Activated CD8-positive, alpha-beta T cell treated with anti-CD3 and anti-CD28 coated beads for 36 hours (primary cell): ENCODE measurements at regions not wholly inside any gene's neighbourhood (a gene's known extent, or its start where the extent isn't known, plus 50 kb on each side); places are given as distances from the start of the nearest gene placed in this dataset.

ENCODE experiments used
- ATAC-seq: fragments of 200-7000 bp; cut with Tn5 transposase; one replicate; pipeline ENCODE4 v1.10.0; 2021; ENCODE audit warnings: mild to moderate bottlenecking, moderate library complexity
- CTCF ChIA-PET: fragments of 350-600 bp; sonication (Branson Sonifier 250); formaldehyde crosslinking; loops from one replicate; lab custom pipeline; 2021; ENCODE audit warnings: antibody characterized with exemption; lab: Charles Lee
- POLR2A ChIA-PET: fragments of 350-600 bp; sonication (Branson Sonifier 250); formaldehyde crosslinking; loops from one replicate; lab custom pipeline; 2021; ENCODE audit warnings: antibody characterized with exemption; lab: Charles Lee
- DNase-seq: peaks from one replicate; pipeline ENCODE4 v3.0.0-alpha.2; 2020
- H3K27ac Mint-ChIP-seq: one replicate; pipeline ENCODE4 v1.8.0; 2021; ENCODE audit warnings: mild to moderate bottlenecking, mixed read lengths
- H3K27me3 Mint-ChIP-seq: one replicate; pipeline ENCODE4 v1.8.0; 2021; ENCODE audit warnings: mixed read lengths
- H3K36me3 Mint-ChIP-seq: one replicate; pipeline ENCODE4 v1.8.0; 2021; ENCODE audit warnings: low read depth, mixed read lengths
- H3K4me1 Mint-ChIP-seq: one replicate; pipeline ENCODE4 v1.8.0; 2021; ENCODE audit warnings: low read depth, mixed read lengths
- H3K4me3 Mint-ChIP-seq: one replicate; pipeline ENCODE4 v1.8.0; 2021; ENCODE audit warnings: mild to moderate bottlenecking, moderate library complexity, mixed read lengths
- H3K9me3 Mint-ChIP-seq: one replicate; pipeline ENCODE4 v1.8.0; 2021; ENCODE audit warnings: mixed read lengths
- CTCF ChIP-seq: fragments of 200-600 bp; IDR thresholded peaks from one replicate; pipeline ENCODE4 v1.8.0; 2022; ENCODE audit warnings: antibody characterized with exemption, mild to moderate bottlenecking
- intact Hi-C: fragments of 100-400 bp; cut with micrococcal nuclease; formaldehyde crosslinking; loops from one replicate; pipeline ENCODE4 v1.10.0; 2022

GRCh38 chr12:82277582-82277981, 80.6 kb downstream of the CCDC59 start:
- POLR2A ChIA-PET, result no interaction called here
- ATAC-seq (no peak), DNase-seq (no peak)
- no peak overlapping the region for H3K27ac Mint-ChIP-seq
- peaks cover 2% of the 10 kb centered on the region for H3K9me3 Mint-ChIP-seq
- no peak overlapping the region for H3K4me3 Mint-ChIP-seq
- no peak for TF ChIP-seq CTCF
- H3K27me3 Mint-ChIP-seq, result no peaks in the 10 kb centered on the region
- no peaks in the 10 kb centered on the region for H3K36me3 Mint-ChIP-seq
- CTCF ChIA-PET, result interaction anchor here (0.6 kb wide), 1 partner anchor 63 kb away, joined by 3 read pairs; no protein-coding TSS in a partner anchor
- H3K4me1 Mint-ChIP-seq, result no peaks in the 10 kb centered on the region
- intact Hi-C loops, result no loop called here

GRCh38 chr12:82242729-82243128, 115.5 kb downstream of the CCDC59 start:
- no peak for ATAC-seq
- no peak for DNase-seq
- Mint-ChIP-seq H3K4me3 (no peak overlapping the region), H3K36me3 (no peaks in the 10 kb centered on the region), H3K27ac (no peak overlapping the region), H3K27me3 (no peaks in the 10 kb centered on the region), H3K9me3 (no peaks in the 10 kb centered on the region), H3K4me1 (no peaks in the 10 kb centered on the region)
- ChIA-PET CTCF (interaction anchor here (0.9 kb wide), 1 partner anchor 71 kb away, joined by 3 read pairs; no protein-coding TSS in a partner anchor), POLR2A (no interaction called here)
- no peak for TF ChIP-seq CTCF
- intact Hi-C loops, result no loop called here

- ATAC-seq, result no peak
- Mint-ChIP-seq H3K4me3 (no peak overlapping the region), H3K36me3 (no peaks in the 10 kb centered on the region), H3K4me1 (no peaks in the 10 kb centered on the region), H3K27me3 (no peaks in the 10 kb centered on the region), H3K27ac (no peak overlapping the region), H3K9me3 (peaks cover 2% of the 10 kb centered on the region)
- ChIA-PET CTCF (no interaction called here), POLR2A (no interaction called here)
- DNase-seq, result no peak
- intact Hi-C loops, result no loop called here
- no peak for TF ChIP-seq CTCF
Measured at GRCh38 chr12:82225871-82226270, 132.3 kb downstream of the CCDC59 start.

- H3K27me3 Mint-ChIP-seq, result no peaks in the 10 kb centered on the region
- ATAC-seq, result no peak
- no peaks in the 10 kb centered on the region for H3K9me3 Mint-ChIP-seq
- no peaks in the 10 kb centered on the region for H3K36me3 Mint-ChIP-seq
- no peak for TF ChIP-seq CTCF
- ChIA-PET POLR2A (no interaction called here), CTCF (no interaction called here)
- no peak for DNase-seq
- no peak overlapping the region for H3K27ac Mint-ChIP-seq
- H3K4me1 Mint-ChIP-seq, result no peaks in the 10 kb centered on the region
- intact Hi-C loops, result no loop called here
- no peak overlapping the region for H3K4me3 Mint-ChIP-seq
Measured at GRCh38 chr12:82223426-82223825, 134.8 kb downstream of the CCDC59 start.

- no peak overlapping the region for H3K4me3 Mint-ChIP-seq
- H3K36me3 Mint-ChIP-seq, result no peaks in the 10 kb centered on the region
- peaks cover 4% of the 10 kb centered on the region for H3K9me3 Mint-ChIP-seq
- no peaks in the 10 kb centered on the region for H3K4me1 Mint-ChIP-seq
- no peaks in the 10 kb centered on the region for H3K27me3 Mint-ChIP-seq
- DNase-seq (no peak), ATAC-seq (no peak)
- CTCF ChIA-PET, result no interaction called here
- TF ChIP-seq CTCF, result no peak
- H3K27ac Mint-ChIP-seq, result no peak overlapping the region
- POLR2A ChIA-PET, result no interaction called here
- intact Hi-C loops, result no loop called here
Measured at GRCh38 chr12:82216475-82216874, 141.7 kb downstream of the CCDC59 start.
